ENCODE measurements at regions not wholly inside any gene's neighbourhood (a gene's known extent, or its start where the extent isn't known, plus 50 kb on each side); places are given as distances from the start of the nearest gene placed in this dataset.

DNA sequence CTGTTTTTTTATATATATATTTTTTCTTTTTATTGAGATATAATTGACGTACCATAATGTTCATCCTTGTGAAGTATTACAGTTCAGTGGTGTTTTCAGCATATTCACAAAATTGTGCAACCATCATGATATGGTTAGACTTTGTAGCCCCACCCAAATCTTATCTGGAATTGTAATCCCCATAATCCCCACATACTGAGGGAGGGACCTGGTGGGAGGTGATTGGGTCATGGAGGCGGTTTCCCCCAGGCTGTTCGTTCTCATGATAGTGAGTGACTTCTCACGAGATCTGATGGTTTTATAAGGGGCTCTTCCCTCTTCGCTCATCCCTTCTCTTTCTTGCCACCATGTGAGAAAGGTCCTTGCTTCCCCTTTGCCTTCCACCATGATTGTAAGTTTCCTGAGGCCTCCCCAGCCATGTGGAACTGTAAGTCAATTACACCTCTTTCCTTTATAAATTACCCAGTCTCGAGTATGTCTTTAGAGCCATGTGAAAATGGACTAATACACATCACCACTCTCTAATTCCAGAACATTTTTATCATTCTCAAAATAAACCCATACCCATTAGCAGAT is 73.9 kb upstream of the SMNDC1 start:
- H3K79me2 ChIP-seq (ENCODE audit: control insufficient read depth, insufficient read depth, low read length): no peaks in the 10 kb centered on the region
- CTCF ChIA-PET (ENCODE audit: low intra/inter-chr PET ratio): no interaction called here
- no peak overlapping the region for H2AFZ ChIP-seq (ENCODE audit: low read depth, low read length)
- H3K36me3 ChIP-seq (ENCODE audit: control insufficient read depth, insufficient read depth, low read length): no peaks in the 10 kb centered on the region
- peak; percentile 64 for ATAC-seq
- H3K27ac ChIP-seq (ENCODE audit: extremely low read depth, low read depth, low read length): no peak overlapping the region
- peaks cover 7 to 30% of the 10 kb centered on the region in 2 experiments; a peak in 4 of 5 replicates for H3K4me1 ChIP-seq (replicated peaks in 1 of 2; ENCODE audit: control insufficient read depth in 2 of 2, insufficient read depth in 2 of 2, low read length in 2 of 2)
- in situ Hi-C loops (cut with MboI): no loop called here
- intact Hi-C loops (cut with micrococcal nuclease): no loop called here
- H3K9me1 ChIP-seq (ENCODE audit: control insufficient read depth, insufficient read depth, low read length): no peaks in the 10 kb centered on the region
- WGBS (ENCODE audit: insufficient coverage, low coverage, missing lambda C conversion rate): 34% methylated on average over 5 of the region's 6 CpGs
- BruUV-seq (replicated peaks): no TSS peak
- no peak overlapping the region for H3K4me3 ChIP-seq
- peak overlapping the region in 1 of 2 experiments; percentile 12; a peak in 1 of 4 replicates for H3K9ac ChIP-seq (ENCODE audit: insufficient read depth in 1 of 2, low read depth in 2 of 2, low read length in 2 of 2)
- FAIRE-seq: peak; percentile 52
- DNase-seq (ENCODE audit: extremely low read depth in 1 of 4, low spot score in 3 of 4): peak in 2 of 4 experiments; percentile 14 to 48
- H3K9me3 ChIP-seq (replicated peaks; ENCODE audit: control insufficient read depth, insufficient read depth, low read depth, low read length): no peaks in the 10 kb centered on the region
- H3K4me2 ChIP-seq (ENCODE audit: insufficient read depth, low read length): no peak overlapping the region
- no peaks in the 10 kb centered on the region for H3K27me3 ChIP-seq (ENCODE audit: control insufficient read depth in 2 of 2, insufficient read depth in 2 of 2, low read length in 2 of 2)
- POLR2A ChIA-PET: no interaction called here
- H4K20me1 ChIP-seq (replicated peaks; ENCODE audit: control insufficient read depth, insufficient read depth, low read length): no peaks in the 10 kb centered on the region; the same call in 1 of the 2 replicates
- TF ChIP-seq MCM2 (IDR thresholded peaks at IDR 0.05; ENCODE audit: low read depth): no peak
- peak in 1 of 2 experiments; percentile 24; a peak in 1 of 4 replicates for TF ChIP-seq TRIM24 (IDR thresholded peaks at IDR 0.05)
- no peak for TF ChIP-seq SAP30 (IDR thresholded peaks at IDR 0.05; ENCODE audit: borderline replicate concordance, insufficient read depth, low read depth, low read length, poor library complexity, severe bottlenecking)
- no peak for TF ChIP-seq ETV5 (CRISPR knock-in tag; IDR thresholded peaks at IDR 0.05; ENCODE audit: low read depth)
- TF ChIP-seq CEBPG (CRISPR knock-in tag; IDR thresholded peaks at IDR 0.05): no peak
- TF ChIP-seq CEBPG (tag; conservative IDR thresholded peaks at IDR 0.05 in 1 of 2, IDR thresholded peaks at IDR 0.05 in 1 of 2): peak in 1 of 2 experiments; percentile 84; a peak in 2 of 4 replicates
- TF ChIP-seq KDM1A (IDR thresholded peaks at IDR 0.05): 0 out of 4 replicates have a peak, but pooled peaks of 1 of the 2 experiments have one; percentile 11
- peak; percentile 65 for TF ChIP-seq KLF1 (tag; IDR thresholded peaks at IDR 0.05)
- 0 out of 2 replicates have a peak, but pooled peaks have one; percentile 14 for TF ChIP-seq NFE2 (IDR thresholded peaks at IDR 0.05; ENCODE audit: low read depth)
- TF ChIP-seq CBFA2T3 (IDR thresholded peaks at IDR 0.05): peak; percentile 36; the same call in 1 of the 2 replicates
- TF ChIP-seq ZNF146 (CRISPR knock-in tag; IDR thresholded peaks at IDR 0.05; ENCODE audit: unreplicated experiment): no peak
- TF ChIP-seq, protein P1, sequence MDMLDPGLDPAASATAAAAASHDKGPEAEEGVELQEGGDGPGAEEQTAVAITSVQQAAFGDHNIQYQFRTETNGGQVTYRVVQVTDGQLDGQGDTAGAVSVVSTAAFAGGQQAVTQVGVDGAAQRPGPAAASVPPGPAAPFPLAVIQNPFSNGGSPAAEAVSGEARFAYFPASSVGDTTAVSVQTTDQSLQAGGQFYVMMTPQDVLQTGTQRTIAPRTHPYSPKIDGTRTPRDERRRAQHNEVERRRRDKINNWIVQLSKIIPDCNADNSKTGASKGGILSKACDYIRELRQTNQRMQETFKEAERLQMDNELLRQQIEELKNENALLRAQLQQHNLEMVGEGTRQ (CRISPR knock-in tag; IDR thresholded peaks at IDR 0.05): no peak
- TF ChIP-seq NCOR1 (IDR thresholded peaks at IDR 0.05): peak; percentile 22; the same call in 1 of the 2 replicates
- TF ChIP-seq ZNF140 (CRISPR knock-in tag; IDR thresholded peaks at IDR 0.05): no peak
- TF ChIP-seq CHD2 (IDR thresholded peaks at IDR 0.05; ENCODE audit: low read depth, low read length): peak; percentile 77
- TF ChIP-seq TAL1 (IDR thresholded peaks at IDR 0.05): peak; percentile 21; the same call in 1 of the 2 replicates
- TF ChIP-seq, protein P2, sequence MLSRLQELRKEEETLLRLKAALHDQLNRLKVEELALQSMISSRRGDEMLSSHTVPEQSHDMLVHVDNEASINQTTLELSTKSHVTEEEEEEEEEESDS (CRISPR knock-in tag; IDR thresholded peaks at IDR 0.05): no peak
- 0 out of 2 replicates have a peak, but pooled peaks have one; percentile 34 for TF ChIP-seq SMARCA4 (IDR thresholded peaks at IDR 0.05)
- 0 out of 2 replicates have a peak, but pooled peaks have one; percentile 6 for TF ChIP-seq EP300 (IDR thresholded peaks at IDR 0.05; ENCODE audit: low read length)
- no peak for TF ChIP-seq ZNF668 (CRISPR knock-in tag; IDR thresholded peaks at IDR 0.05)
- no peak for TF ChIP-seq FOSL1 (tag; conservative IDR thresholded peaks at IDR 0.05)
- peak in 1 of 2 experiments; percentile 68; a peak in 2 of 4 replicates for TF ChIP-seq RCOR1 (IDR thresholded peaks at IDR 0.05; ENCODE audit: borderline replicate concordance in 1 of 2, low read depth in 2 of 2, low read length in 2 of 2)
- TF ChIP-seq, protein P3, sequence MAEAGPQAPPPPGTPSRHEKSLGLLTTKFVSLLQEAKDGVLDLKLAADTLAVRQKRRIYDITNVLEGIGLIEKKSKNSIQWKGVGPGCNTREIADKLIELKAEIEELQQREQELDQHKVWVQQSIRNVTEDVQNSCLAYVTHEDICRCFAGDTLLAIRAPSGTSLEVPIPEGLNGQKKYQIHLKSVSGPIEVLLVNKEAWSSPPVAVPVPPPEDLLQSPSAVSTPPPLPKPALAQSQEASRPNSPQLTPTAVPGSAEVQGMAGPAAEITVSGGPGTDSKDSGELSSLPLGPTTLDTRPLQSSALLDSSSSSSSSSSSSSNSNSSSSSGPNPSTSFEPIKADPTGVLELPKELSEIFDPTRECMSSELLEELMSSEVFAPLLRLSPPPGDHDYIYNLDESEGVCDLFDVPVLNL (CRISPR knock-in tag; IDR thresholded peaks at IDR 0.05; ENCODE audit: low read depth): no peak

Data from K562 (cell line).